ENCODE measurements at regions not wholly inside any gene's neighbourhood (a gene's known extent, or its start where the extent isn't known, plus 50 kb on each side); places are given as distances from the start of the nearest gene placed in this dataset.

GRCh38 chr3:102037209-102037608 is 187.9 kb downstream of the NFKBIZ start:
- H3K27ac ChIP-seq (ENCODE audit: control insufficient read depth, insufficient read depth), result no peak overlapping the region
- BruUV-seq (replicated peaks), result no TSS peak
- peaks cover 6% of the 10 kb centered on the region; the same call in 2 of the 3 replicates for H3K9me3 ChIP-seq (replicated peaks; ENCODE audit: control insufficient read depth, insufficient read depth, low read length)
- H3K27me3 ChIP-seq (replicated peaks in 1 of 2; ENCODE audit: control insufficient read depth in 2 of 2, insufficient read depth in 2 of 2, low read length in 1 of 2), result no peaks in the 10 kb centered on the region
- H4K20me1 ChIP-seq (ENCODE audit: control insufficient read depth, insufficient read depth), result no peaks in the 10 kb centered on the region
- no peak for ATAC-seq
- 100% methylated on average over 2 of the region's 2 CpGs for WGBS (ENCODE audit: insufficient coverage, insufficient replicate concordance, low lambda C conversion rate, missing lambda C conversion rate)
- FAIRE-seq, result no peak
- SMC1A ChIA-PET (ENCODE audit: uncharacterized antibody, unreplicated experiment), result interaction anchor here (0.8 to 10.4 kb wide), 36 partner anchors 8 to 234 kb away, joined by 3 to 145 read pairs (median 6); no protein-coding TSS in a partner anchor
- no peaks in the 10 kb centered on the region for H3K79me2 ChIP-seq (ENCODE audit: control insufficient read depth, insufficient read depth, low read length)
- H3K4me1 ChIP-seq (ENCODE audit: control insufficient read depth, insufficient read depth, low read length), result peaks cover 52% of the 10 kb centered on the region
- intact Hi-C loops (cut with micrococcal nuclease; ENCODE audit: unreplicated experiment), result loop anchor here (2.0 to 5.0 kb wide), 3 partner anchors 48 to 225 kb away; no protein-coding TSS in a partner anchor
- no peak overlapping the region for H3K4me3 ChIP-seq
- TF ChIP-seq BHLHE40 (IDR thresholded peaks at IDR 0.05; ENCODE audit: borderline replicate concordance in 1 of 2, low read depth in 2 of 2, low read length in 1 of 2) (no peak), EED (IDR thresholded peaks at IDR 0.05; ENCODE audit: low read depth) (no peak), KAT2A (conservative IDR thresholded peaks at IDR 0.05; ENCODE audit: control insufficient read depth, low read depth, low read length) (no peak), EGR1 (IDR thresholded peaks at IDR 0.05; ENCODE audit: borderline replicate concordance in 1 of 2, low read depth in 2 of 2, low read length in 2 of 2) (no peak), E2F8 (IDR thresholded peaks at IDR 0.05; ENCODE audit: low read depth, partially characterized antibody) (no peak), FOXK2 (IDR thresholded peaks at IDR 0.05) (no peak), TBL1XR1 (IDR thresholded peaks at IDR 0.05; ENCODE audit: low read depth, low read length) (no peak), CHD2 (IDR thresholded peaks at IDR 0.05; ENCODE audit: borderline replicate concordance, low read depth, low read length) (no peak), SIX5 (IDR thresholded peaks at IDR 0.05; ENCODE audit: low read depth, low read length, severe bottlenecking) (no peak), MTA3 (IDR thresholded peaks at IDR 0.05; ENCODE audit: borderline replicate concordance, low read length) (no peak), POU2F2 (IDR thresholded peaks at IDR 0.05; ENCODE audit: borderline replicate concordance, low read depth, low read length) (no peak), RELA (IDR thresholded peaks at IDR 0.05; ENCODE audit: borderline replicate concordance, partially characterized antibody) (no peak), MTA2 (IDR thresholded peaks at IDR 0.05; ENCODE audit: low read depth) (no peak), ZZZ3 (IDR thresholded peaks at IDR 0.05; ENCODE audit: control insufficient read depth, insufficient read length, low read depth) (no peak), POLR2AphosphoS2 (IDR thresholded peaks at IDR 0.05; ENCODE audit: low read depth, low read length) (no peak)
- no peak for DNase-seq (ENCODE audit: low read depth, low spot score)
- no peak overlapping the region for H3K4me2 ChIP-seq (ENCODE audit: control insufficient read depth, insufficient read depth)
- POLR2A ChIA-PET, result interaction anchor here (0.5 to 4.3 kb wide), 7 partner anchors 19 to 309 kb away, joined by 3 to 37 read pairs (median 5); partner anchors contain the start of gene NFKBIZ
- in situ Hi-C loops (cut with MboI), result no loop called here
- CTCF ChIA-PET, result interaction anchor here (0.7 to 2.8 kb wide), 17 partner anchors 17 to 245 kb away, joined by 3 to 25 read pairs (median 5); no protein-coding TSS in a partner anchor
- RAD21 ChIA-PET (ENCODE audit: unreplicated experiment), result interaction anchor here (1.3 to 5.3 kb wide), 19 partner anchors 8 to 223 kb away, joined by 4 to 148 read pairs (median 16); partner anchors contain the start of gene NFKBIZ
- no peak overlapping the region for H2AFZ ChIP-seq (ENCODE audit: control insufficient read depth, low read depth, low read length)
- H3K9ac ChIP-seq (ENCODE audit: control insufficient read depth, insufficient read depth, low read length), result no peak overlapping the region
- H3K36me3 ChIP-seq (ENCODE audit: control insufficient read depth in 2 of 2, insufficient read depth in 2 of 2, low read length in 1 of 2), result no peaks in the 10 kb centered on the region
